Cardiac fibroblast (primary cell): ENCODE measurements at regions not wholly inside any gene's neighbourhood (a gene's known extent, or its start where the extent isn't known, plus 50 kb on each side); places are given as distances from the start of the nearest gene placed in this dataset.

Source experiments
- DNase-seq, 2 donors: peaks; one replicate each; pipeline versions ENCODE4 v3.0.0 to v3.0.0-alpha.2; 2010; ENCODE audit warnings: low read depth in 2 of 2
- H3K4me3 ChIP-seq, 2 donors: replicated peaks in 1 of 2; 1 replicate in 1 of 2; 2 replicates in 1 of 2; pipeline ENCODE4 v1.5.1; 2011; ENCODE audit warnings: low read depth in 2 of 2, low read length in 2 of 2, mild to moderate bottlenecking in 2 of 2, moderate library complexity in 1 of 2
- TF ChIP-seq, protein P1 (sequence below): IDR thresholded peaks from one replicate; pipeline ENCODE4 v1.5.1; 2011; ENCODE audit warnings: low read depth, mild to moderate bottlenecking, low read length, inconsistent platforms

DNA sequence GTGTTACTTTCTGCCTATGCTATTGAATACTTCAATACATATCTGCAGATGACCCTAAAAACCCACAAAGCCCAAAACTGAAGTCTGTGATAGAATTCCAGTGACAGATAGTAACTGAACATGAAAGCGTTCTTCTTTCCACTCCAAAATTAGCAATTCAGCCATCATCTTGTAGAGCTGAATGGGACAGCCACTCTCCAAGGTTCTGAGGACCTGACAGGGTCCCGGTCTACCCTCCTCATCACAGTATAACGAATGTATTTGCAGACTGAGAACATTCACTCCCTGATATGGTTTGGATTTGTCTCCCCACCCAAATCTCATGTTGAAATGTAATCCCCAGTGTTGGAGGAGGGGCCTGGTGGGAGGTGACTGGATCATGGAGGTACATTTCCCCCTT lies 189.5 kb downstream of the MTCL1 start:
- TF ChIP-seq, protein P1, sequence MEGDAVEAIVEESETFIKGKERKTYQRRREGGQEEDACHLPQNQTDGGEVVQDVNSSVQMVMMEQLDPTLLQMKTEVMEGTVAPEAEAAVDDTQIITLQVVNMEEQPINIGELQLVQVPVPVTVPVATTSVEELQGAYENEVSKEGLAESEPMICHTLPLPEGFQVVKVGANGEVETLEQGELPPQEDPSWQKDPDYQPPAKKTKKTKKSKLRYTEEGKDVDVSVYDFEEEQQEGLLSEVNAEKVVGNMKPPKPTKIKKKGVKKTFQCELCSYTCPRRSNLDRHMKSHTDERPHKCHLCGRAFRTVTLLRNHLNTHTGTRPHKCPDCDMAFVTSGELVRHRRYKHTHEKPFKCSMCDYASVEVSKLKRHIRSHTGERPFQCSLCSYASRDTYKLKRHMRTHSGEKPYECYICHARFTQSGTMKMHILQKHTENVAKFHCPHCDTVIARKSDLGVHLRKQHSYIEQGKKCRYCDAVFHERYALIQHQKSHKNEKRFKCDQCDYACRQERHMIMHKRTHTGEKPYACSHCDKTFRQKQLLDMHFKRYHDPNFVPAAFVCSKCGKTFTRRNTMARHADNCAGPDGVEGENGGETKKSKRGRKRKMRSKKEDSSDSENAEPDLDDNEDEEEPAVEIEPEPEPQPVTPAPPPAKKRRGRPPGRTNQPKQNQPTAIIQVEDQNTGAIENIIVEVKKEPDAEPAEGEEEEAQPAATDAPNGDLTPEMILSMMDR, result no peak
- DNase-seq, result no peak
- no peak overlapping the region for H3K4me3 ChIP-seq

DNA sequence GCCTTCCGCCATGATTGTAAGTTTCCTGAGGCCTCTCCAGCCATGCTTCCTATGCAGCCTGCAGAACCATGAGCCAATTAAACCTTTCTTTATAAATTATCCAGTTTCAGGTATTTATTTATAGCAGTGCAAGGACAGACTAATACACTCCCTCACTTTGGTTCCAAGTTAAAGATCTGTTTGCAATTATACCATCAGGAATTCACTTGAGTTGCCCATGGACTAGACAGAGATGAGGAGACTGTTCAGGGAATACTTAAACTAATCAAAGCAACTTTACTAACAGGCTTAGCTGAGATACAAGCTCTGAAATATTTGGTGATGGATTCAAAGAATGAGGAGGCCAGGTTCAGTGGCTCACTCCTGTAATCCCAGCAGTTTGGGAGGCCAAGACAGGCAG lies 190.0 kb downstream of the MTCL1 start:
- no peak for DNase-seq
- no peak overlapping the region for H3K4me3 ChIP-seq
- TF ChIP-seq, protein P1, result no peak

DNA sequence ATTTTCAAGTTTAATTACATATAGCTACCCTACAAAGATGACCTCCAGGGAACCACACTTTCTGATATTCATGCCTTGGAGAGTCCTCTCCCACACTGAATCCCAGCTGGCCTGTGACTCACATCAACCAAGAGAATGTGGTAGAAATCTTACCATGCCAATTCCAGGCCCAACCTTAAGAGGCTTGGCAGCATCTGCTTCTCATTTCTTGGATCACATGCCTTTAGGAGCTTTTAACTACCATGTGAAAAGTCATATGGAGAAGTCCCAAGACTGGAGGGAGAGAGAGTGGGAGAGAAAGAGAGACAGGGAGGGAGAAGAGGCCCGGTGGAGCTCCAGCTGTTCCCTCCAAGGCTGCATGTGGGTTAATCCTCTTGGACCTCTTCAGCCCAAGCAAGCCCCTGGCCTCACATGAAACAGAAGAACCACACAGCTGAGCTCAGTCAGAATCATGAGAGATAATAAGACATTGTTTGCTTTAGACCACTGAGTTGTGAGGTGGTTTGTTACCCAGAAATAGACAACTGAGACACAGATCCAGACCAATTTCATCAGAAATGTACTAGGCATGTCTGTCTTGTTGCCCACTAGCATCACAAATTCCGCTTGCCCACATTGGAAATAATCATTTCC lies 190.7 kb downstream of the MTCL1 start:
- H3K4me3 ChIP-seq, result no peak overlapping the region
- TF ChIP-seq, protein P1, result no peak
- peak; percentile 75 to 80 for DNase-seq

- DNase-seq, result peak in 1 of 2 donors; percentile 5
- TF ChIP-seq, protein P1, result no peak
Observed at GRCh38 chr18:8899000-8899399, 193.6 kb downstream of the MTCL1 start.

GRCh38 chr18:8900552-8900951 lies 195.2 kb downstream of the MTCL1 start:
- H3K4me3 ChIP-seq, result no peak overlapping the region
- TF ChIP-seq, protein P1, result no peak

More at GRCh38 chr18:8899000-8899399, 193.6 kb downstream of the MTCL1 start:
- H3K4me3 ChIP-seq, result no peak overlapping the region

DNA sequence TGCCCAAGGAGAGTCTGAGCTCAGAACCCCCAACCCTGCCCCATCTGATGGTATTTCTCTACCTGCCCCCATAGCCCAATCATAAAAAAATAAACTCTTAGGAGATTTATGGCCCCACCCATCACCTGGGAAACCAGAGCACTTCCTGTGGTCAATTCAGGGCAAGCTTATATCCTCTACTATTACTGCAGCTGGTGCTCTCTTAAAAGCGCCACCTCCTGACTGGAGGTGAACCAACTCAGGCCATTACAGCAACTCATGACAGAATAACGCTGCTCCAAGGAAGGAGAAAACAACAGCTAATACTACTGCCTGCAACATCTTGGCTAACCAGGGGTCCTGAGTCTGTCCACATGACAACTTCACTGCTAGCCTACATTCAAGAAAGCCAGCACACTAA lies 195.7 kb downstream of the MTCL1 start:
- TF ChIP-seq, protein P1, result no peak
- H3K4me3 ChIP-seq, result no peak overlapping the region

More at GRCh38 chr18:8900552-8900951, 195.2 kb downstream of the MTCL1 start:
- DNase-seq, result no peak

DNA sequence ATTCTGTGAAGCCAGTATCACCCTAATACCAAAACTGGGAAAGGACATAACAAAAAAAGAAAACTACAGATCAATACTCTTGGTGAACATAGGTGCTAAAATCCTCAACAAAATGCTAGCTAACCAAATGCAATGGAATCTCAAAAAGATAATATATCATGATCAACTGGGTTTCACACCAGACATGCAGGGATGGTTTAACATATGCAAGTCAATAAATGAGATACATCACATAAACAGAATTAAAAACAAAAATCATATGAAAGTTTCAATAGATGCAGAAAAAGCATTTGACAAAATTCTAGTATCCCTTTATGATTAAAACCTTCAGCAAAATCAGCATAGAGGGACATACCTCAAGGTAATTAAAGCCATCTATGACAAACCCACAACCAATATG lies 198.2 kb upstream of the NDUFV2 start:
- H3K4me3 ChIP-seq, result no peak overlapping the region
- TF ChIP-seq, protein P1, result no peak
- DNase-seq, result no peak

More for the DNA sequence above, 195.7 kb downstream of the MTCL1 start:
- no peak for DNase-seq
